Fibroblast of the aortic adventitia (primary cell): ENCODE measurements at regions not wholly inside any gene's neighbourhood (a gene's known extent, or its start where the extent isn't known, plus 50 kb on each side); places are given as distances from the start of the nearest gene placed in this dataset.

Experiments used
- DNase-seq: peaks from one replicate; pipeline ENCODE4 v3.0.0-alpha.2; 2010; ENCODE audit warnings: low read depth
- H3K4me3 ChIP-seq: 2 replicates; pipeline ENCODE4 v1.5.1; 2011; ENCODE audit warnings: low read depth, mild to moderate bottlenecking, control low read depth, low read length, moderate library complexity
- CTCF ChIP-seq: IDR thresholded peaks from 2 replicates; pipeline ENCODE4 v1.5.1; 2011; ENCODE audit warnings: mild to moderate bottlenecking, low read length, control low read depth, inconsistent platforms; ENCODE audit not compliant: insufficient read depth

GRCh38 chr14:51337520-51337919 is 97.5 kb downstream of the TMX1 start:
- no peak overlapping the region for H3K4me3 ChIP-seq
- TF ChIP-seq CTCF = no peak
- no peak for DNase-seq

- TF ChIP-seq CTCF = no peak
- H3K4me3 ChIP-seq = no peak overlapping the region
- DNase-seq = no peak
These were observed 101.3 kb downstream of the TMX1 start for GRCh38 chr14:51341338-51341737.

GRCh38 chr14:51342226-51342625 is 102.2 kb downstream of the TMX1 start:
- no peak overlapping the region for H3K4me3 ChIP-seq
- TF ChIP-seq CTCF = no peak
- peak; percentile 20 for DNase-seq

GRCh38 chr14:51351997-51352396 is 112.0 kb downstream of the TMX1 start:
- no peak for TF ChIP-seq CTCF
- DNase-seq = no peak
- no peak overlapping the region for H3K4me3 ChIP-seq

- no peak for TF ChIP-seq CTCF
- no peak for DNase-seq
- no peak overlapping the region for H3K4me3 ChIP-seq
These were observed 113.9 kb downstream of the TMX1 start for GRCh38 chr14:51353901-51354300.

GRCh38 chr14:51354846-51355245 is 114.8 kb downstream of the TMX1 start:
- DNase-seq = no peak
- no peak for TF ChIP-seq CTCF
- H3K4me3 ChIP-seq = no peak overlapping the region

- DNase-seq = peak; percentile 46
- H3K4me3 ChIP-seq = no peak overlapping the region
- no peak for TF ChIP-seq CTCF
These were observed 116.3 kb downstream of the TMX1 start for GRCh38 chr14:51356381-51356780.
